Hematopoietic multipotent progenitor cell treated with erythropoietin and hydrocortisone succinate and interleukin-3 and kit ligand, for 6 days (in vitro differentiated cells): ENCODE measurements at regions not wholly inside any gene's neighbourhood (a gene's known extent, or its start where the extent isn't known, plus 50 kb on each side); places are given as distances from the start of the nearest gene placed in this dataset.

Source experiments
- DNase-seq: peaks from one replicate; pipeline ENCODE4 v3.0.0-alpha.2; 2015

GRCh38 chr12:106006940-106007339 lies 131.8 kb downstream of the NUAK1 start:
- no peak for DNase-seq

GRCh38 chr12:106010741-106011140 lies 128.0 kb downstream of the NUAK1 start:
- no peak for DNase-seq
